ENCODE measurements at regions not wholly inside any gene's neighbourhood (a gene's known extent, or its start where the extent isn't known, plus 50 kb on each side); places are given as distances from the start of the nearest gene placed in this dataset.

- 90 to 95% methylated on average over 8 of the region's 8 CpGs for WGBS, 2 donors
Measured at GRCh38 chr6:120786256-120786655, 548.0 kb downstream of the TBC1D32 start.

DNA sequence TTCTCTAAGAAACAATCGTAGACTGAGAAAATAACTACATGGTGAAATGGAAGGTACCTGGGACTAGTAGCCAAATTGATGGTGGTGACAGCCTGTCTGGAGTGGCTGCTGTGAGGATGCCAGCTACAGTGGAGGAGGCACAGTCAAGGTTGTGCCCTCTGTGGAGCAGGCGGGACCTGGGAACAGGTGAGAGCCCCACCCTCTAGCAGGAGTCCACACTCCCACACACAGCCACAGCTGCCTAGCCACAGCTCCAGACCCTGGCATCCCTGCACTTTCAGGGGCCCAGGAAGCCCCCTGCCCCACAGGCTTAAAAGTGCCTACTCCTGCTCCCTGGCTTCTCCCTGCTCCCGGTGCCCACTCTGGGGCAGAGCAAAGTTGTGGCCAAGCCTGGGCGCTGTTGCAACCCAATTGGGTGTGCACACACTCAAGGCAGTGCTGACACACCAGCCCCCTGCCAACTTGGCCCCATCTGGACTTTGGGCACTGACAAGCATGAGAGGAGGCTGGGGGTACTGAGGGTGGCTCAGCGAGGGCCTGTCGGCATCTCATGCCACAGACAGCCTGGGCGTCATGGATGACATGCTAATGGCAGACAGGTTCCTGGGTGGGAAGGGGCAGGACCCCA, 548.7 kb downstream of the TBC1D32 start:
- WGBS, 2 donors: 81 to 88% methylated on average over 6 to 7 of the region's 7 CpGs
- DNase-seq (ENCODE audit: low spot score in 2 of 2): no peak
- intact Hi-C loops (cut with DNase I; ENCODE audit: low total_unique reads): no loop called here
- H3K4me3 ChIP-seq (ENCODE audit: low read depth, poor library complexity, severe bottlenecking): no peak overlapping the region
- TF ChIP-seq POLR2A (IDR thresholded peaks at IDR 0.05) (no peak), CTCF (IDR thresholded peaks at IDR 0.05) (no peak)

More at GRCh38 chr6:120786256-120786655, 548.0 kb downstream of the TBC1D32 start:
- H3K4me3 ChIP-seq (ENCODE audit: low read depth, poor library complexity, severe bottlenecking): no peak overlapping the region
- no peak for TF ChIP-seq POLR2A (IDR thresholded peaks at IDR 0.05)
- no peak for TF ChIP-seq CTCF (IDR thresholded peaks at IDR 0.05)
- no peak for DNase-seq (ENCODE audit: low spot score in 2 of 2)
- intact Hi-C loops (cut with DNase I; ENCODE audit: low total_unique reads): no loop called here

DNA sequence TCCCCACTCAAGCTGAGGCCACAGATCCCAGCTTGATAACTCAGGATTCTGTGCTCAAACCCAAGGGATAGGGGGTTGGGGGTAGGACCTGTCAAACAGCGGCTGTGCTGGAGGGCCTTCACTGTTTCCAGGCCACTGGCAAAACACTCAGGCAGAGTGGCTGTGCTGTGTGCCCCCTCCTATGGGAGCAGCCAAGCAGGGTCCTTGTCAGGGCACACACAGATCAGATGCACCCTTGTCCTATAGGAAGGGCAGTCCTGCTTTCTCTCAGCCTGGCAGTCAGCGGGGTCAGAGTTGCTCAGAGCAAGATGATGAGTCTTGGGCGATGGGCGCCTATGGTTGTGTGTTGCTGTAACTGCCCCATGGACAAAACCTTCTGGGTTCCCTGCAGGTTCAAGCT, 554.8 kb downstream of the TBC1D32 start:
- WGBS, 2 donors: 85 to 89% methylated on average over 4 of the region's 4 CpGs

DNA sequence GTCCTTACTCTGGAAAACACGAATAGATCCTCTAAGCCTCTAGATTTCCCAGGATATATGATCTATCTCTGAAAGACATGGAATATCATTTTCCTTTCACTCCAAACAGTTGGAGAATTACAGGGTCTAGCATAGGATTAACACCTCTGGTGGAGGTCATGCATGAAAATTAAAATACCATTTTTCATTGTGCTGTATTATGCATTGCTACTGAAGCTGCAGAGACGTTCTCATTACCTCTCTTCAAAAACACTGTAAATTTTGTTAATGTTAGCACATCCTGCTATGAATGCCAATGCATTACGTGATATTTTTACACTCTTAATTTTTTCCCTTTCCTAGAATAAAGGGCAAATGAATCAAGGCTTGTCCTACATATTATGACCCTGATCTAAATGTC, 558.6 kb downstream of the TBC1D32 start:
- intact Hi-C loops (cut with DNase I; ENCODE audit: low total_unique reads): no loop called here
- TF ChIP-seq POLR2A (IDR thresholded peaks at IDR 0.05): no peak
- no peak for TF ChIP-seq CTCF (IDR thresholded peaks at IDR 0.05)
- no peak overlapping the region for H3K4me3 ChIP-seq (ENCODE audit: low read depth, poor library complexity, severe bottlenecking)
- 70 to 77% methylated on average over 3 of the region's 3 CpGs for WGBS, 2 donors
- DNase-seq (ENCODE audit: low spot score in 2 of 2): no peak

More for the DNA sequence above, 554.8 kb downstream of the TBC1D32 start:
- no peak for DNase-seq (ENCODE audit: low spot score in 2 of 2)
- TF ChIP-seq POLR2A (IDR thresholded peaks at IDR 0.05) (no peak), CTCF (IDR thresholded peaks at IDR 0.05) (no peak)
- no peak overlapping the region for H3K4me3 ChIP-seq (ENCODE audit: low read depth, poor library complexity, severe bottlenecking)
- intact Hi-C loops (cut with DNase I; ENCODE audit: low total_unique reads): no loop called here

DNA sequence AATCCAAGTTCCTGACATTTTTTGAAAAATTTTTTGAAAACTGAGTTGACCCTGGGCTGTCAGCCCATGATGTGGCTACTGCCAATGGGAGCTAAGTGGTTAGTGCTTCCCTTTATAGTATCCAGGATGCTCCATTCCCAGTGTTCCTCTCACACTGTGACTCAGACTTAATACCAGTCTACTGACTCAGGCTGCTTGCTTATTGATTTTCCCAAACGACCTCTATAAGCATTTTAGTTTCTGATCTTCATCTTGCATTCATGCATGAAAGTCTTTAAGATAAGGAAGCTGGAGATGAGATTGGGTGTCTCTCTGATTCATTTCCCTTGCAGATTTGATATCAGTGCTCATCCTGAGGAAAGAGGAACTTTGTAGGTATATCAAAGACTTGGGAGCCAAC, 560.0 kb downstream of the TBC1D32 start:
- TF ChIP-seq POLR2A (IDR thresholded peaks at IDR 0.05) (no peak), CTCF (IDR thresholded peaks at IDR 0.05) (no peak)
- no peak for DNase-seq (ENCODE audit: low spot score in 2 of 2)
- intact Hi-C loops (cut with DNase I; ENCODE audit: low total_unique reads): no loop called here
- H3K4me3 ChIP-seq (ENCODE audit: low read depth, poor library complexity, severe bottlenecking): no peak overlapping the region
- 68 to 80% methylated on average over 1 of the region's 1 CpG for WGBS, 2 donors

DNA sequence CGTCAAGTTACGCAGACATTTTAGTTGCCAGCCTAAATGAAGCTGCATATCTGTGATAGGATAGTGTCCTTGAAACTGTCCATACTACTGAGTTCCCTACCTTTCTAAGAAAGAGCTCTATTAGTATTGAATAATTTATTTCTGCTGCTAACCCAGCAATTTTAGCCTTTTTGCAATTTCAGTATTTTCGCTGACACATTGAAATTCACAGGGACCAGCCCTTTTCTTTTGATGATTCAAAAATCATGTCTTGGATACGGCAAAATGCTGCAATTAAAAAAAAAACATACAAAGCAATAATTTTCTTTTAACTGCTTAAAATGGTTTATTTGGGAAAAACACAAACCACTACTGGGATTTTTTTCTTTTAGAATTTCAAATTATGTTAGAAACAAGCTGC, 563.3 kb downstream of the TBC1D32 start:
- intact Hi-C loops (cut with DNase I; ENCODE audit: low total_unique reads): no loop called here

More for the DNA sequence above, 563.3 kb downstream of the TBC1D32 start:
- no peak overlapping the region for H3K4me3 ChIP-seq (ENCODE audit: low read depth, poor library complexity, severe bottlenecking)
- WGBS, 2 donors: 73 to 79% methylated on average over 4 of the region's 4 CpGs
- no peak for DNase-seq (ENCODE audit: low spot score in 2 of 2)
- TF ChIP-seq CTCF (IDR thresholded peaks at IDR 0.05) (no peak), POLR2A (IDR thresholded peaks at IDR 0.05) (no peak)

Measured in lower leg skin (tissue), 4 donors.